Endothelial cell of umbilical vein (primary cell): ENCODE measurements at regions not wholly inside any gene's neighbourhood (a gene's known extent, or its start where the extent isn't known, plus 50 kb on each side); places are given as distances from the start of the nearest gene placed in this dataset.

Experiments used
- EZH2 ChIP-seq: IDR thresholded peaks from 2 replicates; pipeline ENCODE4 v1.6.1; 2012; ENCODE audit warnings: borderline replicate concordance, low read depth, mild to moderate bottlenecking, moderate library complexity, low read length, inconsistent platforms; ENCODE audit not compliant: severe bottlenecking
- GATA2 ChIP-seq: IDR thresholded peaks from 2 replicates; pipeline ENCODE4 v1.7.0; 2011; ENCODE audit warnings: low read depth, mild to moderate bottlenecking, moderate library complexity, mixed read lengths, low read length; ENCODE audit not compliant: insufficient read length, insufficient read depth
- MYC ChIP-seq: IDR thresholded peaks from one replicate; pipeline ENCODE4 v1.6.1; 2011; ENCODE audit warnings: mild to moderate bottlenecking, low read depth, low read length
- POLR2A ChIP-seq: IDR thresholded peaks from 2 replicates; pipeline ENCODE4 v1.6.1; 2012; ENCODE audit warnings: low read depth, mild to moderate bottlenecking, control low read depth, low read length
- POLR2AphosphoS5 ChIP-seq: IDR thresholded peaks from 2 replicates; pipeline ENCODE4 v1.6.1; 2012; ENCODE audit warnings: low read depth, mild to moderate bottlenecking, control low read depth, low read length, moderate library complexity; ENCODE audit not compliant: insufficient read depth
- TF ChIP-seq, protein P1 (sequence below), 2 donors: IDR thresholded peaks; 1 replicate in 1 of 2; 2 replicates in 1 of 2; pipeline ENCODE4 v1.5.1; 2011; ENCODE audit warnings: low read length in 2 of 2, mild to moderate bottlenecking in 2 of 2, moderate library complexity in 2 of 2, control low read depth in 1 of 2, inconsistent platforms in 1 of 2, low read depth in 1 of 2; ENCODE audit not compliant: insufficient read depth in 1 of 2; ENCODE audit errors: extremely low read depth in 1 of 2
- TF ChIP-seq, protein P2 (sequence below): IDR thresholded peaks from 2 replicates; pipeline ENCODE4 v1.6.1; 2011; ENCODE audit not compliant: insufficient read depth, insufficient read length

DNA sequence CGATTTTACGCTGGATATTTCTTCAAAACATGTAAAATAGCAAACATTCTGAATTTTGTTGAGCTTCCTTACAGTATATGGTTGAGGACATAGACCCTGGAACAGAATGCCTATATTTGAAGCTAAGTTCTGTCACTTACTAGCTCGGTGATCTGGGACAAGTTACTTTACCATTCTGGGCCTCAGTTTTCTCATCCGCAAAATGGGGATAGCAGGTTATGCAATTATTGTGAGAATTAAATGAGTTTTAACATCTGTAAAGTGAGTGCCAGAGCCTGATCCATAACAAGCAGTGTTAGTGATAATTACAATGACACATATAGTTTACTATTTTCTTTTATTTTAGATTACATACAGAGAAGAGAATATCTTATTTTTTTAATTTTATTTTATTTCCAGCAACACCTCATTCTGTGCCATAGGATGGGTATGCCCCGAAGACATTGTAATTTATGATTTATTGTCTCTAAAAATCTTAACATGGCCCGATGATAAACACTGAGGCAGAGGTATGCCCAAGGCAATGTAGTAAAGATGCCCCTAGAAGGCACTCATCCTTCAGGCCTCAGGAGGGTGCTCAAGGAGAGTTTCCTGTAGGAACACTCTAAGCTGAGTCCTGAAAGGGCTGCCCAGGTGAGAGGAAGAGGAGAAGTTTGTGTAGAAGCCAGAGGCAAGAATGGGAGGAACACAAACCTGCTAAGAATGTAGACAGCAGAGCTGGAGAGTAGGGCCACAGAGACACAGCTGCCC is 250.9 kb downstream of the BCL11A start:
- TF ChIP-seq EZH2 (no peak), POLR2AphosphoS5 (no peak), GATA2 (no peak), POLR2A (no peak), MYC (no peak)
- TF ChIP-seq, protein P1, sequence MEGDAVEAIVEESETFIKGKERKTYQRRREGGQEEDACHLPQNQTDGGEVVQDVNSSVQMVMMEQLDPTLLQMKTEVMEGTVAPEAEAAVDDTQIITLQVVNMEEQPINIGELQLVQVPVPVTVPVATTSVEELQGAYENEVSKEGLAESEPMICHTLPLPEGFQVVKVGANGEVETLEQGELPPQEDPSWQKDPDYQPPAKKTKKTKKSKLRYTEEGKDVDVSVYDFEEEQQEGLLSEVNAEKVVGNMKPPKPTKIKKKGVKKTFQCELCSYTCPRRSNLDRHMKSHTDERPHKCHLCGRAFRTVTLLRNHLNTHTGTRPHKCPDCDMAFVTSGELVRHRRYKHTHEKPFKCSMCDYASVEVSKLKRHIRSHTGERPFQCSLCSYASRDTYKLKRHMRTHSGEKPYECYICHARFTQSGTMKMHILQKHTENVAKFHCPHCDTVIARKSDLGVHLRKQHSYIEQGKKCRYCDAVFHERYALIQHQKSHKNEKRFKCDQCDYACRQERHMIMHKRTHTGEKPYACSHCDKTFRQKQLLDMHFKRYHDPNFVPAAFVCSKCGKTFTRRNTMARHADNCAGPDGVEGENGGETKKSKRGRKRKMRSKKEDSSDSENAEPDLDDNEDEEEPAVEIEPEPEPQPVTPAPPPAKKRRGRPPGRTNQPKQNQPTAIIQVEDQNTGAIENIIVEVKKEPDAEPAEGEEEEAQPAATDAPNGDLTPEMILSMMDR (IDR thresholded peaks at IDR 0.05; ENCODE audit: extremely low read depth in 1 of 2, insufficient read depth in 1 of 2, low read depth in 1 of 2, low read length in 2 of 2), result no peak
- TF ChIP-seq, protein P2, sequence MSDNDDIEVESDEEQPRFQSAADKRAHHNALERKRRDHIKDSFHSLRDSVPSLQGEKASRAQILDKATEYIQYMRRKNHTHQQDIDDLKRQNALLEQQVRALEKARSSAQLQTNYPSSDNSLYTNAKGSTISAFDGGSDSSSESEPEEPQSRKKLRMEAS, result no peak
